Stomach (tissue), 8 donors: ENCODE measurements at regions not wholly inside any gene's neighbourhood (a gene's known extent, or its start where the extent isn't known, plus 50 kb on each side); places are given as distances from the start of the nearest gene placed in this dataset.
A peak's percentile ranks its signal among the peaks of the same experiment; 100 is the strongest.

Experiments used
- DNase-seq, 2 donors: peaks; one replicate each; pipeline versions ENCODE4 v3.0.0 to v3.0.0-alpha.2; 2013 to 2019
- H3K27ac ChIP-seq, 5 donors: fragments of 200-600 bp in 4 of 5; sonication (generic) in 4 of 5; one replicate each; pipeline ENCODE4 v1.5.1; 2013 to 2019; ENCODE audit warnings: mild to moderate bottlenecking in 1 of 5, moderate library complexity in 1 of 5
- H3K27me3 ChIP-seq, 3 donors: fragments of 200-600 bp; sonication (generic); one replicate each; pipeline ENCODE4 v1.5.1; 2017 to 2019; ENCODE audit warnings: mixed run types in 1 of 3
- H3K36me3 ChIP-seq, 4 donors: fragments of 200-600 bp; sonication (generic); 1 replicate in 3 of 4; 2 replicates in 1 of 4; pipeline ENCODE4 v1.5.1; 2016 to 2019
- H3K4me1 ChIP-seq, 4 donors: fragments of 200-600 bp; sonication (generic); one replicate each; pipeline ENCODE4 v1.5.1; 2016 to 2019
- H3K4me3 ChIP-seq, 4 donors: fragments of 200-600 bp; sonication (generic) in 3 of 4; one replicate each; pipeline ENCODE4 v1.5.1; 2016 to 2019; ENCODE audit warnings: mild to moderate bottlenecking in 1 of 4
- H3K9me3 ChIP-seq, 4 donors: fragments of 200-600 bp; sonication (generic); one replicate each; pipeline ENCODE4 v1.5.1; 2016 to 2019
- CTCF ChIP-seq, 7 experiments: fragments of 450-650 bp in 4 of 7; fragments of 200-600 bp in 3 of 7; sonication (generic) in 3 of 7; IDR thresholded peaks; one replicate each; pipeline ENCODE4 v1.5.1; 2016 to 2019; ENCODE audit warnings: antibody characterized with exemption in 7 of 7, control low read depth in 2 of 7, mild to moderate bottlenecking in 1 of 7
- EP300 ChIP-seq: sonication (generic); formaldehyde crosslinking; IDR thresholded peaks from one replicate; pipeline ENCODE4 v1.6.1; 2017; ENCODE audit warnings: antibody characterized with exemption
- POLR2A ChIP-seq, 4 donors: fragments of 450-650 bp; IDR thresholded peaks; one replicate each; pipeline ENCODE4 v1.6.1; 2016; ENCODE audit warnings: antibody characterized with exemption in 4 of 4, control low read depth in 2 of 4, mild to moderate bottlenecking in 1 of 4, moderate library complexity in 1 of 4
- POLR2AphosphoS5 ChIP-seq, 3 donors: sonication (generic); formaldehyde crosslinking; IDR thresholded peaks; one replicate each; pipeline ENCODE4 v1.6.1; 2016; ENCODE audit warnings: antibody characterized with exemption in 3 of 3
- WGBS, 5 donors: extraction: QIAGEN DNeasy Blood & Tissue Kit in 3 of 5; methylation state at CpG; one replicate each; pipeline versions ENCODE4 v1.1.5 to v1.1.7; 2013 to 2018; 5-methylcytosine and 5-hydroxymethylcytosine counted together
- intact Hi-C: fragments of 100-400 bp; cut with DNase I; formaldehyde crosslinking; loops from one replicate; pipeline ENCODE4 v1.15.1; 2023; ENCODE audit warnings: low total_unique reads
- donor health status: healthy with polysubstance abuse.
- donor health status: Bipolar disorder and iron deficiency.
- donor health status: healthy.

GRCh38 chrX:38919202-38919601 is 117.9 kb downstream of the MID1IP1 start:
- TF ChIP-seq CTCF (IDR thresholded peaks at IDR 0.05) (no peak), POLR2A (IDR thresholded peaks at IDR 0.05) (no peak), EP300 (no peak), POLR2AphosphoS5 (IDR thresholded peaks at IDR 0.05) (no peak)
- DNase-seq = no peak
- Histone ChIP-seq H3K27ac (no peak overlapping the region), H3K4me3 (no peak overlapping the region), H3K4me1 (no peaks in the 10 kb centered on the region), H3K9me3 (no peaks in the 10 kb centered on the region), H3K27me3 (peaks cover 0 to 6% (median 4%) of the 10 kb centered on the region in 3 donors), H3K36me3 (no peaks in the 10 kb centered on the region)
- 56 to 63% (median 61%) methylated on average over 2 of the region's 2 CpGs for WGBS, 5 donors
- intact Hi-C loops = no loop called here

GRCh38 chrX:38919853-38920528 is 118.7 kb downstream of the MID1IP1 start:
- Histone ChIP-seq H3K36me3 (no peaks in the 10 kb centered on the region), H3K4me3 (no peak overlapping the region), H3K27me3 (peaks cover 0 to 6% (median 4%) of the 10 kb centered on the region in 3 donors), H3K9me3 (no peaks in the 10 kb centered on the region), H3K27ac (no peak overlapping the region), H3K4me1 (no peaks in the 10 kb centered on the region)
- TF ChIP-seq POLR2AphosphoS5 (IDR thresholded peaks at IDR 0.05) (no peak), CTCF (IDR thresholded peaks at IDR 0.05) (no peak), EP300 (no peak), POLR2A (IDR thresholded peaks at IDR 0.05) (no peak)
- WGBS, 5 donors = 75 to 97% (median 79%) methylated on average over 5 of the region's 5 CpGs
- DNase-seq = no peak
- intact Hi-C loops = no loop called here

DNA sequence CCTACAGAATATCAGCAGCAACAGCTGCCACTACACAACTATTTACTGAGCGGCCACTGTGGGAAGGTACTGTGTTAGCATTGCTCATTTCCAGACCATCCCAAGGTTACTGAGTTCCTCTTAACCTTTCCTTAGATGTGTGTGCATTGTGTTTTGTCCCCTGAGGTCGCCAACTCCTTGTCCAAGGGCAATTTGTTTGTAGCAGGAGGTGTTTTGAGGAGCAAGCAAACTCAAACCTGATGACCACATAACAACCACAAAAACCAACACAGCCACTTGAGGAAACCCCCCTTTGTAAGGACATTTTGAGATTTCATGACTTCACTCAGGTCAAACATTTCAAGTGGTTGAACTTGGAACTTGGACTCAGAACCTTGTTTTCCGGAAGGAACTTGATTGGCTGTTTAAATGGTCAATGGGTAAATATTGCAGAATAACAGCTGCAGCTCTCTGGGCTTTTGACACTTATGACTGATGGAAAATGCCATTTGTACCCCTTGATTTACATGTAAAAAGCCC is 122.3 kb downstream of the MID1IP1 start:
- H3K27ac ChIP-seq = no peak overlapping the region
- 53 to 82% (median 74%) methylated on average over 3 of the region's 3 CpGs for WGBS, 5 donors
- intact Hi-C loops = no loop called here

GRCh38 chrX:38927592-38927991 is 126.3 kb downstream of the MID1IP1 start:
- WGBS, 5 donors = 70 to 92% (median 84%) methylated on average over 2 to 3 of the region's 3 CpGs

More for the DNA sequence above, 122.3 kb downstream of the MID1IP1 start:
- Histone ChIP-seq H3K4me3 (no peak overlapping the region), H3K27me3 (no peaks in the 10 kb centered on the region), H3K36me3 (no peaks in the 10 kb centered on the region), H3K4me1 (no peaks in the 10 kb centered on the region), H3K9me3 (peaks cover 0 to 5% (median under 1%) of the 10 kb centered on the region in 4 donors)
- TF ChIP-seq CTCF (IDR thresholded peaks at IDR 0.05) (no peak), POLR2AphosphoS5 (IDR thresholded peaks at IDR 0.05) (no peak), EP300 (no peak), POLR2A (IDR thresholded peaks at IDR 0.05) (no peak)
- peak in 1 of 2 donors; percentile 21 for DNase-seq

More at GRCh38 chrX:38927592-38927991, 126.3 kb downstream of the MID1IP1 start:
- Histone ChIP-seq H3K27me3 (no peaks in the 10 kb centered on the region), H3K27ac (no peak overlapping the region), H3K36me3 (no peaks in the 10 kb centered on the region), H3K9me3 (peaks cover 0 to 10% (median 2%) of the 10 kb centered on the region in 4 donors), H3K4me1 (peaks cover 0 to 7% (median 0%) of the 10 kb centered on the region in 4 donors), H3K4me3 (no peak overlapping the region)
- intact Hi-C loops = no loop called here
- DNase-seq = no peak
- TF ChIP-seq EP300 (no peak), POLR2A (IDR thresholded peaks at IDR 0.05) (no peak), CTCF (IDR thresholded peaks at IDR 0.05) (no peak), POLR2AphosphoS5 (IDR thresholded peaks at IDR 0.05) (no peak)
